Adrenal gland (tissue), 9 donors: ENCODE measurements at regions not wholly inside any gene's neighbourhood (a gene's known extent, or its start where the extent isn't known, plus 50 kb on each side); places are given as distances from the start of the nearest gene placed in this dataset.

Experiments
- DNase-seq, 7 donors: peaks; one replicate each; pipeline ENCODE4 v3.0.0-alpha.2; 2019 to 2020
- H3K27ac ChIP-seq, 5 donors: fragments of 200-600 bp; sonication (generic) in 4 of 5; 1 replicate in 3 of 5; 2 replicates in 2 of 5; pipeline versions ENCODE4 v1.5.1 to v1.8.0; 2016 to 2020; ENCODE audit warnings: mild to moderate bottlenecking in 1 of 5
- H3K27me3 ChIP-seq: fragments of 200-600 bp; 2 replicates; pipeline ENCODE4 v1.8.0; 2021
- H3K36me3 ChIP-seq, 2 donors: fragments of 200-600 bp; replicated peaks in 1 of 2; 1 replicate in 1 of 2; 2 replicates in 1 of 2; pipeline versions ENCODE4 v1.5.1 to v1.8.0; 2018 to 2022
- H3K4me1 ChIP-seq, 2 donors: fragments of 200-600 bp; replicated peaks in 1 of 2; 1 replicate in 1 of 2; 2 replicates in 1 of 2; pipeline versions ENCODE4 v1.5.1 to v1.8.0; 2018 to 2021
- H3K4me3 ChIP-seq, 4 donors: fragments of 200-600 bp; sonication (generic) in 3 of 4; one replicate each; pipeline ENCODE4 v1.5.1; 2016 to 2018
- H3K9me3 ChIP-seq, 3 donors: fragments of 200-600 bp; sonication (generic) in 1 of 3; replicated peaks in 1 of 3; 1 replicate in 2 of 3; 2 replicates in 1 of 3; pipeline versions ENCODE4 v1.5.1 to v1.8.0; 2016 to 2021
- POLR2A ChIP-seq, 2 donors: fragments of 450-650 bp; IDR thresholded peaks; one replicate each; pipeline ENCODE4 v1.6.1; 2017; ENCODE audit warnings: antibody characterized with exemption in 2 of 2, mild to moderate bottlenecking in 2 of 2, moderate library complexity in 1 of 2
- WGBS, 4 donors: extraction: QIAGEN DNeasy Blood & Tissue Kit in 2 of 4; methylation state at CpG; one replicate each; pipeline versions ENCODE4 v1.1.5 to v1.1.7; 2013 to 2017; 5-methylcytosine and 5-hydroxymethylcytosine counted together
- intact Hi-C, 2 donors: fragments of 100-400 bp; cut with DNase I; formaldehyde crosslinking; loops; one replicate each; pipeline versions ENCODE4 v1.14.1 to v1.15.0; 2022 to 2023
- TF ChIP-seq, protein P1 (sequence below), 6 experiments: fragments of 450-650 bp in 4 of 6; fragments of 200-600 bp in 2 of 6; sonication (generic) in 1 of 6; IDR thresholded peaks; 1 replicate in 5 of 6; 2 replicates in 1 of 6; pipeline versions ENCODE4 v1.5.1 to v1.8.0; 2016 to 2021; ENCODE audit warnings: antibody characterized with exemption in 6 of 6, mild to moderate bottlenecking in 2 of 6, moderate library complexity in 1 of 6
- donor health status: healthy with polysubstance abuse.
- donor health status: Bipolar disorder and iron deficiency.
- donor health status: DM: yes; HTN: yes; CAD: no.
- donor health status: DM: no; HTN: no; CAD: no.
- donor health status: DM: no; HTN: no; CAD: no.

DNA sequence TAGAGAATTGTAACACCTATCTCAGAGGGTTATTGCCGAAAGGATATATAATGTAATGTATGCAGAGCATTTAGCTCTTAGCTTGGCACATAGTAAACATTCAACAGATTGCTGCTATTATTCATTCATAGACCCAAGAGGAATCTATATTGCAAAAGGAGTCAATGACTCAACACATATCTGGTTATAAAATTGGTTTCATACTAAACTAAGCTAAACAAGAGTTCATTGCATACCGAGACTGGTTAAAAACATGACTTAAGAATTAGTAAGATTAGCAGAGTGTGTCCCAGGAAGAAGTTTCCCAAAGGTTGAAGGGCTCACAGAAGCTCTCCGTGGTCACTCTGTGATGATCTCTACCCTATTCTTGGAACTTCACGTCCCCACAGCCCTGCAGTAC, 339.6 kb upstream of the CCNH start:
- H3K27me3 ChIP-seq = no peaks in the 10 kb centered on the region
- DNase-seq = no peak
- intact Hi-C loops = no loop called here
- no peaks in the 10 kb centered on the region for H3K4me1 ChIP-seq
- no peak overlapping the region for H3K4me3 ChIP-seq
- no peaks in the 10 kb centered on the region for H3K36me3 ChIP-seq
- 70 to 89% (median 74%) methylated on average over 4 of the region's 4 CpGs for WGBS, 4 donors
- H3K27ac ChIP-seq = no peak overlapping the region
- TF ChIP-seq, protein P1, sequence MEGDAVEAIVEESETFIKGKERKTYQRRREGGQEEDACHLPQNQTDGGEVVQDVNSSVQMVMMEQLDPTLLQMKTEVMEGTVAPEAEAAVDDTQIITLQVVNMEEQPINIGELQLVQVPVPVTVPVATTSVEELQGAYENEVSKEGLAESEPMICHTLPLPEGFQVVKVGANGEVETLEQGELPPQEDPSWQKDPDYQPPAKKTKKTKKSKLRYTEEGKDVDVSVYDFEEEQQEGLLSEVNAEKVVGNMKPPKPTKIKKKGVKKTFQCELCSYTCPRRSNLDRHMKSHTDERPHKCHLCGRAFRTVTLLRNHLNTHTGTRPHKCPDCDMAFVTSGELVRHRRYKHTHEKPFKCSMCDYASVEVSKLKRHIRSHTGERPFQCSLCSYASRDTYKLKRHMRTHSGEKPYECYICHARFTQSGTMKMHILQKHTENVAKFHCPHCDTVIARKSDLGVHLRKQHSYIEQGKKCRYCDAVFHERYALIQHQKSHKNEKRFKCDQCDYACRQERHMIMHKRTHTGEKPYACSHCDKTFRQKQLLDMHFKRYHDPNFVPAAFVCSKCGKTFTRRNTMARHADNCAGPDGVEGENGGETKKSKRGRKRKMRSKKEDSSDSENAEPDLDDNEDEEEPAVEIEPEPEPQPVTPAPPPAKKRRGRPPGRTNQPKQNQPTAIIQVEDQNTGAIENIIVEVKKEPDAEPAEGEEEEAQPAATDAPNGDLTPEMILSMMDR (IDR thresholded peaks at IDR 0.05) = no peak
- TF ChIP-seq POLR2A (IDR thresholded peaks at IDR 0.05) = no peak
- no peaks in the 10 kb centered on the region for H3K9me3 ChIP-seq

DNA sequence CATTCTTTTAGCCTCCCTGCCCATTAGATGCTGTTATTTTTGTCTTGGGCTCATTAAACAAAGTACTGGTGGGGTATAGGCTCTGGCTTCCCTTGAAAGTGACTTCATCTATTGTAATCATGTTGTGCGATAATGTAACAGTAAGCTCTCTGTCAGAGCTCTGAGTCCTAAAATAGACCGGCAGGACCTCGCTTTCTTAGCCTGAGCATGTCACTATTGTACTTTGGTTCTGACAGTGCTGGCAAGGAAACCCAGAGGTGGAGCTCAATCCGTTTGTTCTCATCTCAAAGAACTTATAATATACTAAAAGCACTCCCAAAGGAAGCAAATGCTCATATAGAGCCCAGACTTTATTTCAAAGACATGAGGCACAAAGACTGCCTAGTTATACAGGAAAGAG, 339.1 kb upstream of the CCNH start:
- TF ChIP-seq, protein P1 (IDR thresholded peaks at IDR 0.05) = no peak
- no peak for TF ChIP-seq POLR2A (IDR thresholded peaks at IDR 0.05)
- no peaks in the 10 kb centered on the region for H3K9me3 ChIP-seq
- H3K27ac ChIP-seq = no peak overlapping the region
- no peaks in the 10 kb centered on the region for H3K36me3 ChIP-seq
- H3K27me3 ChIP-seq = no peaks in the 10 kb centered on the region
- no peaks in the 10 kb centered on the region for H3K4me1 ChIP-seq
- H3K4me3 ChIP-seq = no peak overlapping the region
- DNase-seq = no peak
- 71 to 81% (median 74%) methylated on average over 4 of the region's 4 CpGs for WGBS, 4 donors
- intact Hi-C loops = no loop called here

DNA sequence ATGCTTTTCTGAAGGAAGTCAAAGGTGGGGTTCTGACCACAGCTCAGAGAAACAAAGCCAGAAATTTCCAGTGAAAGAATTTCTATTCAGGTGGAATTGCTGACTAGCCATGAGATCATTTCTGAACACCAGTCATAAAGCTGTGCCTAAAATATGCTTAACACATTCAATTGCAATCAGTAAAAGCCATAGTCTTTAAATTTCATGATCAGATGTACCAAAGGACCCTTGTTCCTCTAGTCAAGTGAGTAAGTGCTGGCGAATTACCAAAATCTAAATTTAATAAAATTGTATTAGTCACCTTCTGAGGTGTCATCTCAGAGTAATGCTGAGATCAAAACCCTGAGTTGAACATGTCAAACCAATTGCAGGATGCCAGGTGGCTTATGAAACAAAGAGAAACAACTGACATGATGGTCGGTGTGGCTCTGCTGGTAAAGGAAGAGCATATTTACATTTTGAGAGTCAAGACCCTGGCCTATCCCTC, 334.2 kb upstream of the CCNH start:
- no peak for DNase-seq
- TF ChIP-seq POLR2A (IDR thresholded peaks at IDR 0.05) = no peak
- TF ChIP-seq, protein P1 (IDR thresholded peaks at IDR 0.05) = no peak
- intact Hi-C loops = no loop called here
- no peak overlapping the region for H3K4me3 ChIP-seq
- peaks cover 0 to 5% (median 0%) of the 10 kb centered on the region in 3 donors for H3K9me3 ChIP-seq
- no peaks in the 10 kb centered on the region for H3K27me3 ChIP-seq
- WGBS, 4 donors = 79 to 84% (median 80%) methylated on average over 2 of the region's 2 CpGs
- H3K27ac ChIP-seq = no peak overlapping the region
- no peaks in the 10 kb centered on the region for H3K4me1 ChIP-seq
- no peaks in the 10 kb centered on the region for H3K36me3 ChIP-seq

DNA sequence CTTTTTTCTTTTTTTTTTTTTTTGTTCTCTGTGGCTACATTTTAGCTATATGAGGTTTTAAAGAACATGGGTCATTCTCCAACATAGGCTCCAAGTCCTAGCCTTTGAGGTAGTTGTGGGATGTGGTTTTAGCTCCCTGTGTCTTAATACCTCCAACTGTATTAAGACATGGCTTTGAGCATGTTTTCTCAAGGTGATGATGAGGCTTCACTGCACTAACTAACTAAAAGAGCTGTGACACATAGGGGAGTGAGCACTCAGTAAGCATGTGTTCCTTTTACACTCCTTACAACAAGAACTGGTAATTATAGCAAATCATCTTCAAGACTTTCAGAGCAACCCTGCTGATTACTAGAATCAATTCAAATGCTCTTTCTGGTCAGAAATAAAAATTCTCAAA, 333.6 kb upstream of the CCNH start:
- H3K27me3 ChIP-seq = no peaks in the 10 kb centered on the region
- H3K36me3 ChIP-seq = no peaks in the 10 kb centered on the region
- no peak for DNase-seq
- intact Hi-C loops = no loop called here
- H3K27ac ChIP-seq = no peak overlapping the region
- peaks cover 0 to 5% (median 0%) of the 10 kb centered on the region in 3 donors for H3K9me3 ChIP-seq
- no peaks in the 10 kb centered on the region for H3K4me1 ChIP-seq
- TF ChIP-seq POLR2A (IDR thresholded peaks at IDR 0.05) = no peak
- TF ChIP-seq, protein P1 (IDR thresholded peaks at IDR 0.05) = no peak
- H3K4me3 ChIP-seq = no peak overlapping the region
